GM18861 (cell line): ENCODE measurements at regions not wholly inside any gene's neighbourhood (a gene's known extent, or its start where the extent isn't known, plus 50 kb on each side); places are given as distances from the start of the nearest gene placed in this dataset.

Source experiments
- ATAC-seq: cut with Tn5 transposase; IDR thresholded peaks from one replicate; pipeline ENCODE4 v1.9.1; 2021; ENCODE audit not compliant: unreplicated experiment

DNA sequence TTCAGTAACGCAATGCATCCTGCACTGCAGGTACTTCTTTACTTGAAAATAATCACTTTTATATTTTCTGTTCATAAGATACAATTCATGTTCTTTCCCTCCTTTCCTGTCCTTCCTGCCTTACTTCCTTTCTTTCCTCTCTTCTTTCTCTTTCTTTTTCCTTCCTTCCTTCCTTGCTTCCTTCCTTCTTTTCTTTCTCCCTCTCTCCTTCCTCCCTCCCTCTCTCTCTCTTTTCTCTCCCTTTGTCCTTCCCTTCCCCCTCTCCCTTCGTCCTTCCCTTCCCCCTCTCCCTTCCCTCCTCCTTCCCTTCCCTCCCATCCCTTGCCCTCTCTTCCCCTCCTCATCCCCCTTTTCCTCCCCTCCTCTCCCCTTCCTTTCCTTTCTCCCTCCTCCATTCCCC is 227.8 kb upstream of the KLF6 start:
- no peak for ATAC-seq

DNA sequence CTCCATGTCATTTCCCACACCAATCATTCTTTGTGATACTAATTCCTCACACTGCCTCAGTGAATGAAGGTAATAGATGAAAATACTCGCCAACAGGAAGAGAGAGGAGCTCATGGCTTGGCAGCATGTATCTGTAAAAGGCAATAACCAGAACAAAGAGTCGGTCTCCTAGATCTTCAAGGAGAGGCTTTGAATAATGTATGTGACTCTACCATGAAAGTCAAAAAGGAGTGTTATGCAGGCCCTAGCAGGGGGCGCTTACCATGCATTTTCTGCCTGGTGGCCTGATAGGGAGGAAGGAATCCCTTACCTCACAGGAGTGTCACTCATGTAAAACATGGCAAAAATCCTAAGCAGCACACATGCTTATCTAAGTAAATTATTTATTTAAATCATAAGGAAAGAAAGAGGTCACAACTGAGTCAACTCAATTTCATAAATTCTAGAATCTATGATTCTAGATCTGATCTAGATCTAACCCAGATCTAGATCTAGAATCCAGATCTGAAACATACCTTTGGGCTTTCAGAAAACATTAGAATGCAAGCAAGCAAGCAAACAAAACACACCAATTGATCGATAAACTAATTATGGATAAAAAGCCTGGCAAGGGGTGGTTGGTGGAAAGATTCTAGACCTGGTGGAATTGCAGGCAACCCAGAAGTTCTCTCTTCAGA is 226.3 kb upstream of the KLF6 start:
- no peak for ATAC-seq

DNA sequence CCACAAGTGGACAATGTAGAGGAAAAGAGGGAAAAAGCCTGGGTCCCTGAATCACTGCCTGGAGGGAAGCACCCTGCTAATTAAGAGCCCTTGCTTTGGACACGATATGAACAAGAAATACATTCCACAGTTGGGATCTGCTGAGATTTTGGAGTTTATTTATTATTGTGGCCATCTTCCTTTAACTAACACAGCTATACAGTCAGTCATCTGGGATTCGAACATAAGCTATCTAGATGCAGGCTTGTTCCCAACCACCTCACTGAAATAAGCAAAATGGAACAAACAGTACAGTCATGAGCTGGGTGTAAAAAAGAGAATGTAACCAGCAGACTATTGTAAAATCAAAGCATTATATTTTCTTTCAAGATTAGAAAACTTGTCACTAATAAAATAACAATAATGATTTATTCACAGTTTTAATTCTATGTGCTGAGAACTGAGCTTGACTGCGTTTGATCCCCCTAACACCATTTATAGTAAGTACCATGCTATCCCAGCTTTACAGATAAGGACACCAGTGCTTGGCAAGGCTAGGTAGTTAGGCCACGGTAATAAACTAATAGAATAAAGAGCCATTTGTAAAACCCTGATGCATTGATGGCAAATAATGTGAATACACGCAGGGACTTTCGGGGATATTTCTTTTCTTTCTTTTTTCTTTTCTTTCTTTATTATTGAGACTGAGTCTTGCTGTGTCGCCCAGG is 223.8 kb upstream of the KLF6 start:
- no peak for ATAC-seq

DNA sequence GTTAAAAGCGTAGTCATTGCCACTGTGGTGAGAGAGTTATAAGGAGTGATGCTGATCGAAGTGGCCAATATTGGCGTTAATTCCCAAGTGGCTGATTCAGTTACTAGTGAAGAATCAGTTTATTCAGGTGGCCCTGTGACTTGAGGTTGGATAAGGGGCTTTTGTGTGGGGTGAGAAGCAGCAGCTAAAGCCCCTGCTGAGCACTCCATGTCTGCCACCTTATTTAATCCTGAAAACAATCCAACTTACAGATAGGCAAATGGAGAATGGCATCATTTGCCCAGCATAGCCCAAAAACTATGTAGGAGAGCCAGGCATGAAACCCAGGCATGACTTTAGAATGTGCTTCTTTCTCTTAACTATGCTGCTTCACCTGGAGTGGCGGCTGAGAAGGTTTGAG is 222.8 kb upstream of the KLF6 start:
- ATAC-seq: no peak

DNA sequence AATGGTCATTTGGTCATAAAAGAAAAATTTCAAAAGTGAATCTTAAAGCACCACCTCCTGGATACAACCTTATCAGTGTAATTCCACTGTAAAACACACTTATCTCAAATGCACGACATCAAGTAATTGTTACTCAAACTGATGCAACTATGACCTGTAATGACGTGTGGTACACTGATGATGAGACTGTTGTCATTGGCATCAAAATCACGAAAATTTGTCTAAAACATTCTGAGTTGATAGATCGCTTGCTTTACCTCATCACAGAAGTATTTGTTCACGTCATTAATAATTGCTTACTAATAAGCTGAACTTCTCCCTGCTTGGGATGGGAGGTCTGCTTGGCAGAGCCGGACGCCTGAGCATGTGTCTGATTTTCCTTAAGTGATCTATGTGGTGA is 221.8 kb upstream of the KLF6 start:
- no peak for ATAC-seq

DNA sequence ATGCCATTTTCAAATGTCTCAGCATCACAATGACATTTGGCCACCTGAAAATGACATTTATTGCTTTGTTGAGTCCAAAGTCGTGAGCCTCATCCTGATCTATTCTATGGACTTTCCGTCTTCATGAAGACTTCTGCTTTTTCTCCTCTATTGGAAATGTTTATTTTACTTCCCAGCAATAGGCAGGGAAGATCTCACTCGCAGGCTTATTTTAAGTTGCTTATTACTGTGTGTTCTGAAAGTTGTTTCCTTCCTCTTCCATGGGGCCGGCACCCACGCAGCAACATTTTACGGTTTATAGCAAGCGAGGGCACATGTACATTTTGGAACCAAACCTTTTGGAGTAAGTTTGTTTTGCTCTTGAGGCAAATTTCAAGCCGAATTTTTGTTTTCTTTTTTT is 221.0 kb upstream of the KLF6 start:
- no peak for ATAC-seq

DNA sequence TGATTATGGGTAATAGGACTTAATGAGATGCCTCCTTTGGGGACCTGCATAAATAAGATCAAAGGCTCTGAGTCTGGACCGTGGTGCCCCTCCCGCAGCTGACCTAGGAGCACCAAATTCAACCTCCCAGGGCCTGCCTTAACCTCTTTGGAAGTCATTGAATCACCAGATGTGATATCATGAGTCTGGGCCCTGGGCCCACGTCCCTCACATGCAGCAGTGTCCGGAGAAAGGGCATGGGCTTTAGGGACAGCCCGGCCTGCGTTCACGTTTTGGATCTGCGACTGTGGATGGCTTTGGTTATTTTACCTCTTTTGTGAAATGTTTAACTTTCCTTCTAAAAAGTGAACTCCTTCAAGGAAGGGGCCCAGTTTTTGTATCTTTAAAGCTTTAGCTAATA is 220.0 kb upstream of the KLF6 start:
- no peak for ATAC-seq

DNA sequence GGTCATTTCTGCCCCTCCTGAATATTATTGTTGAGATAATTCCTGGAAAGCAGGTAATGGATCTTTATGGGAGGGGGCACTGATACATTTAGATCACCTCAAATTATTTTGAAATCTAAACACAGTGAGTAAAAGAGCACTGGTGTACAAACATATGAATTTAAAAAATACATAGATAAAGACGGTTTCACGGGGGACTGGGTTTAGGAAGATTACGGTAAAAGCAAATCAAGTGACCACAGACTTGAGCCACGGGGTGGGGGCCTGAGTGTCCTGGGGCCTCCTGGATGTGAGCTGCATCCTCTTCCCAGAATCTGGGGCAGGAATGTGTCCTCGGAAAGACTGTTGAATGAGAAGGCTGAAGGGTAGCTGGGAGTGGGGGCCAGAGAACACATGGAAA is 219.1 kb upstream of the KLF6 start:
- no peak for ATAC-seq

DNA sequence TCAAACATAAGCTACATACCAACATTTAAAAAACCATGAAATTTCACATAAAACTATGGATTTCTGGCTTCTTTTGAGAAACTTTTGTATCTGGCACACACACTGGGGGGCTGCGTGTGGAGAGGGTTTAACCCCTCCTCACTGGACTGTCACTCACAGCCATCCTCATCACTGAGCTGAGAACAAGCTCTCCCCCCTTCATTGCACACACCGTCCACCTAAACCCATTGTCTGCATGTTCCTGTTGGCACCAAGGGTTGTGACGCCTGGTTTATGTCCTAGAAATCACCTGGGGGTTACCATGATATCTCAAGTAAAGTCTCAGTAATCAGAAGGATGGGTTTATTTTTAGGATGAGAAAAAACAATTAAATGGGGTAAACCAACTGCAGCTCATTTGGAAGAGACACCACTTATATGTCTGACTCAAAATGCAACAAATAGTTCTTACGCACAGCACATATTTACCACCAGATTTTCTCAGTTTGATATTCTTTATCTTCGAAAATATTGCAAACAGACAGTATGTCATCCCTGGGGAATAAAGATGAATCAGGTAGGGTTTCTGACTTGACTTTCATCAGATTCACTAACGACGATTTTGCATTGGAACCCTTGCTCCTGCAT is 218.5 kb upstream of the KLF6 start:
- peak; percentile 62 for ATAC-seq

DNA sequence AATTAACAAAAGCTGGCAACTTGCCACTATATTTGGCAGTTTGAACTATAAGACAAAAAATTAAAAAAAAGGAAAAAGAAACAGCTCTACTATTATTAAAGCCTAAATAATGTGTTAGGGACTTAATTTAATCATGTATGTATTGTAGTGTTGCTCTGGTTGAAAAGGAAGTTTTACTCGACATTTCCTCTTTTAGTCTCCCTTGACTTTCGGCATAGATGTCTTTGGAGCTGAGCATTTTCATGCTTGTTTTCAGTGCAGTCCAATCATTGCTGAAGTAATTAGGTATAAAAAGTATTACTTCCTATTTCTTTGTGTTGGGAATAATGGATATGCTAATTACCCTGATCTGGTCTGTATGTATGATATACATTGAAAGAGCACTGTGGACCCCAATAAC is 216.8 kb upstream of the KLF6 start:
- no peak for ATAC-seq

DNA sequence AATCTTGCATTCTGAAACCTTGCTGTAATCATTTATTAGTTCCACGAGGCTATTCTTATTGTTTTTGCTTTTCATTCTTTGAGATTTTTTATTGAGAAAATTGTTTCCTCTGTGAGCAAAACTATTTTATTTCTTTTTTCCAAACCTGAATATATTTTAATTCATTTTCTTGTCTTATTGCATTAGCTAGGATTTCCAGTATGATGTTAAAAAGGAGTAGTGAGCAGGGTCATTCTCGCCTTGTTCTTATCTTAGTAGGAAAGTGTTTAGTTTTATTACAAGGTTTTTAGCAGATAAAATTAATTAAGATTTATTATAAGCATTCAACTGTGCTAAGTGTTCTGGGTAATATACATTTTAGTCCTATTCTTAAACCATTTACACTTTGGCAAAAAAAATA is 214.6 kb upstream of the KLF6 start:
- ATAC-seq: no peak

DNA sequence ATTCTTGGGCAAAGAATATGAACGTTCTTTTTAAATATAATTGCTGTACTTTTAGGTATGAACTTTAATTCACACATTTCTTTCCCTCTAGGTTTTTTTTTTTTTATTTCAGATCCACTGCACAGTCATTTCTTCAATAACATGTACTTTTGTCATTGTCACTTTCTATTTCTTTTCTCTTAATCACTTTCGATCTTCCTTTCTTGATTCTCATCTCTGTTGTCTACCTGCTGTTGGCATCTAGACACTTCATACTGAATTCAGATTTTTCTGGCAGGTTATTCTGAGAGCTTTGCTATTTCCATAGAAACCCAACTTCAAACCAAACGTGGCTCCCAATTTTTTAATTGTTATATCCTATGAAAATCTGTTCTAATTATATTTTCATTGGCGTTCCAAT is 211.7 kb upstream of the KLF6 start:
- ATAC-seq: no peak

DNA sequence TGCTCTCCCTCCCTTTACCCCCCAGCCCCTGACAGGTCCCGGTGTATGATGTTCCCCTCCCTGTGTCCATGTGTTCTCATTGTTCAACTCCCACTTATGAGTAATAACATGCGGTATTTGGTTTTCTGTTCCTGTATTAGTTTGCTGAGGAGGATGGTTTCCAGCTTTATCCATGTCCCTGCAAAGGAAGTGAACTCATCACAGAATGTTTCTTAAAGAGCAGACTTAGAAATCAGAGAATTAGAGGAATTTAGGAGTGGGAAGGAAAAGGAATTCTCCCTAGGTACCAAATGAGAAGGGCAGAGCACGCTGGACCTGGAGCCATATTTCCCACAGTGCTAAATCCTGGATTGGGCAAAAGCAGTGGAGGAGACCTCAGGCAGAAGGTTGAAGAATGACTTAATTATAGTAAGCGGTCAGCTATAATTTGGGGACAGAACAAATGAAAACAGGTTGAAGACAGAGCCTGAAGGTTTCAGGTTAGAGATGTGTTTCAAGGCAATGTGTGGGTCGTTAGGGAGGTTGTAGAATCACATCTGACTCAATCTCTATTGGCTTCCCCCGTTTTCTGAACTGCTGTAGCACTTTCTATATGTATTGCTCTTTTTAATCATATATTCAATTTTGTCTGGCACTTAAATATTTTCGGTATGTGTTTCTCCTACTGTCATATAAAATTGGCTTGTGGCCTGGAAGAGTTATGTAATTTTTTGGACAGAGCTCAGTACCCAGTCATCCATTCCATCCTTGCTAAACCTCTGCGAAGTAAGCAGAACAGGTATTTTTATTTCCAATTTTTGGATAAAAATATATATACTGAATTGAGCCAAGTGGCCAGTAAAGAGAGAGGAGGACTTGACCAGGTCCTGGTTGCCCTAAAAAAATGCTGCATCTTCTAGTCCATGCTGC is 210.5 kb upstream of the KLF6 start:
- no peak for ATAC-seq

DNA sequence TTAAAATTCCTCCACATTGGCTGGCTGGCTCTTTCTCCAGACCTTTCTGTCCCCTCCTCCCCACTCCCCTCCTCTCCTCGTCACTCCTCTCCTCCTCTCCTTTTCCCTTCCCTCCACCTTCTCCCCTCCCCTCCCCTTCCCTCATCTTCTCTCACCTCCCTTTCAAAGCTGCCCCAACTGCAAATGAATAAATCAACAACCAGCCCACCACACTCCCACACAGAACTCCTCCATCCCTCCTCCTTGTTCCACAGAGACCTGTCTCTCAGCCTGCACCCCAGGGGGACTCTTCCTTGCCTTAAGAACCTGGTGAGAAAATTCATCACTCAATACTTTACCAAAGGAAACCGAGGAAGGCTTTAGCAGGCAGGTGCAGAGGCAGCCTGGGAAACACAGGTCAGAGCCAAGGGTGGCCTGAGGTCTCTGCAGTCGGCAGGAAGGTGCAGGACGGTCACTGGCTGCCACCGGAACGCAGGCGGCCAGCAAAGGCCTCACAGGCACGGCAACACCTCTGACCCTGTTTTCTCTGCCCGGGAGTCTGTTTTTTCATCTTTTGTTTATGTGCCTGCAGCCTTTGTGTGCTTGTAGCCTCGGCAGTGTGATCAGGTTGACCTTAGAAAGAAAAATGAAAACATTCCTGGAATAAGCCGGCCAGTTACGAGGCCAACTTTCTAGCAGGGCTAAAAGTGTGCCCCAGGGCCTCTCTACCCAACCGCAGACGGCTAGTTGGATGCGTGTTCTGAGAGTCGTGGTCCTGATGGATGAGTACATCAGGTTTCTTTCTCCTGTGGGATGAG is 207.6 kb upstream of the KLF6 start:
- no peak for ATAC-seq

DNA sequence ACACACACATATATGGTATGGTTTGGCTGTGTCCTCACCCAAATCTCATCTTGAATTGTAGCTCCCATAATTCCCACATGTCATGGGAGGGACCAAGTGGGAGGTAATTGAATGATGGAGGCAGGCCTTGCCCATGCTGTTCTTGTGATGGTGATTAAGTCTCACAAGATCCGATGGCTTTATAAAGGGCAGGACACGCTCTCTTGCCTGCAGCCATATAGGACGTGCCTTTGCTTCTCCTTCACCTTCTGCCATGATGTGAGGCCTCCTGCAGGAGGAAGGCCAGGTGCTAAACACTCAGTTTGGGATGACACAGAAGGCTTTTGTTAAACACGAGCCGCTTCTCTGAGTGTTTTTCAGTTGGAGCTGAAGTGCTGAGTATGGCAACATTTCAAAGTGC is 205.3 kb upstream of the KLF6 start:
- no peak for ATAC-seq

DNA sequence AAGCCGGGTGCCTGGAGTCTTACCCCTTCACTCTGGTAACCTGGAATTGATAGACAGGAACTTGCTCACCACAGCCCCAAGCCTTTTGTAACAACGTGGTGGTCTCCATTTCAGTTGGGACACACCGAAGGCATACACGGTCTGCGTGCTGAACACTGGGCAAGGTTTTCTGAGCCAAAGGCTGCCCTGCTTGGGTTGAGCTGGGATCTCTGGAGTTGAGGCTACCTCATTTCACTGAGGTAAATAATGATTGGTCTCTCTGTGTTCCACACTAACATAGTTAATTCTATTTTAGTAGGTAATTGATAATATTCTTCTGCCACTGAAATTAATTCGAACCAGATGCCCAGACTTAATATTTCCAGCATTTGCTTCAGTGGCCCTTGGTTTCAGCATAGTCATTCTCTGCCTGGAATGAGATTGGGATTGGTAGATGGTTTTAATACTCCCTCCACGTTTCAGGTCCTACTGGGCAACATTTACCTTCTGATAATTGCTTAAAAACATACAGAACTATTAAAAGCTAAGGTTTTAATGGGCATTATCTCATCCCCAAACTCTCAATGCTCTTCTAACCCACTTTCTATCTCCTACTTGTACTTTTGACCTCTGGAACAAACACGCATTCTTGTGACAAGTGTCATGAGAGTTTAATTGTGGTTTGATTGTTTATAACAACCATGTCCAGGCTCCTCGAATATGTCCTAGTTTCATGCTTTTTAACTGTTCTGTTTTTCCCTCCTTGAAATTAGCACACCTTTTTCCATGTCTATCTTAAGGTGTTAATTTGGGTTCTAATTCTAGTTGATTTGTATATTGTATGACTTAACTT is 202.3 kb upstream of the KLF6 start:
- ATAC-seq: no peak

DNA sequence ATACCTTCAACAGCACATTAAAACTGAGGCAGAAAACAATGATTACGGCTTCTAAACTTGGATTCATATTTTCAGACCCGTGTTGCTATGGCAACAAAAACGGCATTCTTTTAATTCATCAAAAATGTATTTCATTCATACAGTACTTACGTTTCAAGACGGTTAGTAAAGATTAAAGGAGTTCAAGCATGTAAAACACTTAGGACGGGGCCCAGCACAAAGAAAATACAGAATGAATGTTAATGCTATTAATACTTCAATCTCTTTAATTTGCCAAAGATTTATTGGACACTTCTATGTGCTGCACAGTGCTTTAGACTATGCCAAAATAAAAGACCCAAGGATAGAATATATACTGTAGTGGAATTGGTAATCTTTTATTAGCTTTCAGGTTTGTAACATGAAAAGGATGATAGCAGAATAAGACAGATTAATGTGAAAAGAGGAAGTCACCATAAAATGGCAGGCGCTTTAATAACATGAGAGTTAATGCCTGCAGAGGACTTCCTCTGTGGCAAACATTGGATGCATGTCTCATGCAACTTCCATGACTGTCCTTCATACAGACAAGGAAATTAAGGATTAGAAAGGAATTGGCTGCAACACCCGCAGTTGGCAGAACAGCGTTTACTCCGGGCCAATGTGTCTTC is 201.6 kb upstream of the KLF6 start:
- no peak for ATAC-seq

DNA sequence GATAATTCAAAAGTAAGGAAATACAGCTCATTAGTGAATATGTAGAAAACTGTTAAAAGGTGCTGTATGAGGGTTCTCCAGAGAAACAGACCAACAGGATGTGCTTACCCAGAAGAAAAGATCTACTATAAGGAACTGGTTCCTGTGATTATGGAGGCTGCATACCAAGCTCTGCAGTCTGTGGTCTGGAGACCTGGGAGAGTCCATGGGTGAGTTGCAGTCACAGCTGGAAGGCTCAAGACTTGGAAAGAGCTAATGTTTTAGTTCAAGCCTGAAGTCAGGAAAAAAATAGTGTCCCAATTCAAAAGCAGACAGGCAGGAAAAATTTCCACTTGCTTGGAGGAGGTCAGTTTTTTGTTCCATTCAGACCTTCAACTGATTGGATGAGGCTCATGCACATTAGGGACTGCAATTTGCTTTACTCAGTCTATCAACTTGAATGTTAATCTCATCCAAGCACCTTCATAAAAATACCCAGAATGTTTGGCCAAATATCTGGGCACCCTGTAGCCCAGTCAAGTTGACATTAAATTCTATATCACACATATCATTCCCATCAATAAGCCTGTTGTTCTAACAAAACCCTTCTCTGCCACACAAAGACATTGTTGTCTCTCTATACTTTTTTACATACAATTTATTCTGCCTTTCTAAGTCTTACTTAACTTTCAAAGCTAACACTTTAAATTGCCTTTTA is 197.9 kb upstream of the KLF6 start:
- no peak for ATAC-seq

DNA sequence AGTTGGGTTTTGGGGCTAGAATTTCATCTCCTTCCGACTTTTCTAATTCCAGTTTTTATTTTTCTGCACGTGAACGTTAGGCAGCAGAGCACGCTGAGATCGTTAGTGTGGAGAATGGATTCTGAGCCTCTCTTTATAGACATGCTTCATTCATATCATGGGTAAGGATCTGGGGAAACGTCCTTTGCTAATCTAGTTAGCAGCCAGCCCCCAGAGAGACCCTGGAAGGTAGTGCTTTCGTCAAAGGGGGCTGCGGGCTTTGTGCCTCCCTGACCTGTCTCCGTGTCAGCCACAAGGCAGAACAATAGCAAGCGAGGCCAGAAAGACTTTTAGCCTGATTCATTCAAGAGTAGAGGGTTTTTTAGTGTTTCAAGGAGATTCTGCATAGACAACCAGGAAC is 196.3 kb upstream of the KLF6 start:
- ATAC-seq: no peak
